NB4 (cell line): ENCODE measurements at regions not wholly inside any gene's neighbourhood (a gene's known extent, or its start where the extent isn't known, plus 50 kb on each side); places are given as distances from the start of the nearest gene placed in this dataset.

Experiments
- MYC ChIP-seq: IDR thresholded peaks from 2 replicates; pipeline ENCODE4 v1.6.1; 2011; ENCODE audit warnings: low read depth, low read length
- TF ChIP-seq, protein P1 (sequence below): IDR thresholded peaks from one replicate; pipeline ENCODE4 v1.5.1; 2012; ENCODE audit warnings: low read depth, low read length

DNA sequence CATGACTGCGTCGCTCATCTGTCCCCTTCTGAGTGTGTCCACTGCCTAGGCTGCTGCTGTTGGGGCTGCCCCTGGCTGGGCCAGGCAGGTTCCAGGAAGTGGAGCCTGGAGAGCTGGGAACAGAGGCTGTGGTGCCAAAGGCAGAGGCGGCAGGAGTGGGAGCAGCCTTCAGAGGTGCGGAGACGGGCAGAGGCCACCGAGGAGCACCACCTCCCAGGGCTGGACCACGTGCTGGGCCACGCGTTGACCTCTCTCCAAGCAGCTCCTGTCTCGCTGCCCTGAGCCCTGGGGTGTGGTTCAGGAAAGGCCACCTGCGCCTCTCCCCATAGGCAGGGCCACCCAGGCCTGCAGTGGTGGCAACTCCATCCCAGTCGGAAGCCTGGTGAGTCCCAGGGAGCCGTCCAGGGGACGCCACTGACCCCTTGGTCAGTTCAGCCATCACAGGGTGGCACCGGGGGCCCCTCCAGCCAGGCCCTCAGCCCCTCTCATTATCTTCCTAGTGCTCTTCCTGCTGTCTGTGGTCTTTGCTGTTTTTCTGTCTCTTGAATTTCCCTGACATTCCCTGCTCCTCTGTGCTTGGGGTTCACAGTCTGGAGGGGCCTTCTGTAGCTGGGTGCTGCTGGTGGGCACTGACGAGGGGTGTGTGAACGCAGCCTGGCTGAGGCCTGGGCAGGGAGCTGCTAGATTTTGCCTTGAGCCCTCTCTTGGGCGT lies 122.8 kb upstream of the HS6ST1 start:
- TF ChIP-seq, protein P1, sequence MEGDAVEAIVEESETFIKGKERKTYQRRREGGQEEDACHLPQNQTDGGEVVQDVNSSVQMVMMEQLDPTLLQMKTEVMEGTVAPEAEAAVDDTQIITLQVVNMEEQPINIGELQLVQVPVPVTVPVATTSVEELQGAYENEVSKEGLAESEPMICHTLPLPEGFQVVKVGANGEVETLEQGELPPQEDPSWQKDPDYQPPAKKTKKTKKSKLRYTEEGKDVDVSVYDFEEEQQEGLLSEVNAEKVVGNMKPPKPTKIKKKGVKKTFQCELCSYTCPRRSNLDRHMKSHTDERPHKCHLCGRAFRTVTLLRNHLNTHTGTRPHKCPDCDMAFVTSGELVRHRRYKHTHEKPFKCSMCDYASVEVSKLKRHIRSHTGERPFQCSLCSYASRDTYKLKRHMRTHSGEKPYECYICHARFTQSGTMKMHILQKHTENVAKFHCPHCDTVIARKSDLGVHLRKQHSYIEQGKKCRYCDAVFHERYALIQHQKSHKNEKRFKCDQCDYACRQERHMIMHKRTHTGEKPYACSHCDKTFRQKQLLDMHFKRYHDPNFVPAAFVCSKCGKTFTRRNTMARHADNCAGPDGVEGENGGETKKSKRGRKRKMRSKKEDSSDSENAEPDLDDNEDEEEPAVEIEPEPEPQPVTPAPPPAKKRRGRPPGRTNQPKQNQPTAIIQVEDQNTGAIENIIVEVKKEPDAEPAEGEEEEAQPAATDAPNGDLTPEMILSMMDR = no peak
- no peak for TF ChIP-seq MYC
